ENCODE measurements at regions not wholly inside any gene's neighbourhood (a gene's known extent, or its start where the extent isn't known, plus 50 kb on each side); places are given as distances from the start of the nearest gene placed in this dataset.

DNA sequence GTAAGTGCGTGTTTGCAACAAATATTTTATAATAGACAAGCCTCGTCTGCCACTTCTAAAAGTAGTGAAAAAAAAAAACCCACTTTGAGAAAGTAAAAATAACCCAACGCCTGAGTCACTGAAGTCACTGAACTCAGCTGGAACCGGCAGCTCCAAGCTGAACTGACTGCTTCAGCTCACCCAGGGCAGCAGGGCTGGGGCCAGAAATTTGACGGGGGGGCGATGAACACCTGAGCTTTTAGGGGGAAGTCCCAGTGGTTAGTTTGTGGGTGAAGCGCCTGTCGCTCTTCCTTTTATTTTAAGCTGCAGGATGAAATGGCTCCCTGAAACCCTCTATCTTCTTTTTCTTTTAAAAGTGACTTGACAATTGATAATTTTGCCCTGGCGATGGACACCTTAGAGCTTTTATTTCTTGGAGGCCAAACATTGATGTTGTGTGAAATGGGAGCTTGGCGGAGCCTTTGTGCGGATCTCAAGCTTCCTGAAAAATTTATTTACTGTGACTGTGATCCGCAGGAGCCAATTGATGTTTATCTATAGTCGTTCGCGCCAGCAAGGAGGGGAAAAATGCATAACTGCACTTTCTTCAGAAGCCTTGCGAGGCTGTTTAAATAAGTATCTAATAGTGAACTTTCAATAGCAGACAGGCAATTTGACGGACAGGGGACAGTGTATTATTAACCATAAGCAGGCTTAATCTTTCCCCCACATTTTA lies 173.2 kb upstream of the MYL2 start:
- BruUV-seq (replicated peaks), result no TSS peak
- Histone ChIP-seq H3K27me3 (ENCODE audit: insufficient read depth, low read length) (peaks cover 16% of the 10 kb centered on the region; the same call in 1 of the 2 replicates), H3K36me3 (ENCODE audit: control insufficient read depth in 1 of 2, insufficient read depth in 2 of 2, low read length in 2 of 2) (no peaks in the 10 kb centered on the region), H3K9me3 (ENCODE audit: control insufficient read depth in 1 of 2, insufficient read depth in 1 of 2, low read depth in 1 of 2, low read length in 2 of 2) (no peaks in the 10 kb centered on the region), H3K9ac (ENCODE audit: low read length) (no peak overlapping the region), H4K20me1 (ENCODE audit: insufficient read depth) (no peaks in the 10 kb centered on the region), H2AFZ (ENCODE audit: low read depth, low read length, poor library complexity, severe bottlenecking) (no peak overlapping the region), H3K4me2 (ENCODE audit: low read length) (no peak overlapping the region), H3K9me2 (ENCODE audit: insufficient read depth) (no peaks in the 10 kb centered on the region), H3K4me1 (ENCODE audit: control insufficient read depth in 1 of 2, insufficient read depth in 2 of 2, low read length in 2 of 2) (no peaks in the 10 kb centered on the region), H3K79me2 (ENCODE audit: insufficient read depth, low read length) (no peaks in the 10 kb centered on the region), H3K27ac (ENCODE audit: low read depth, low read length) (no peak overlapping the region), H3K4me3 (replicated peaks in 1 of 2; ENCODE audit: low read depth in 1 of 2, low read length in 2 of 2) (no peak overlapping the region)
- intact Hi-C loops (cut with micrococcal nuclease), result no loop called here
- ATAC-seq, result no peak
- no peak for DNase-seq (ENCODE audit: low read depth, low spot score)
- ChIA-PET POLR2A (no interaction called here), CTCF (no interaction called here), RAD21 (ENCODE audit: low non-redundant PET in 1 of 2, low total read pairs in 2 of 2, uncharacterized antibody in 2 of 2, unreplicated experiment in 2 of 2) (no interaction called here)
- TF ChIP-seq, protein P1, sequence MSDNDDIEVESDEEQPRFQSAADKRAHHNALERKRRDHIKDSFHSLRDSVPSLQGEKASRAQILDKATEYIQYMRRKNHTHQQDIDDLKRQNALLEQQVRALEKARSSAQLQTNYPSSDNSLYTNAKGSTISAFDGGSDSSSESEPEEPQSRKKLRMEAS (IDR thresholded peaks at IDR 0.05), result no peak

DNA sequence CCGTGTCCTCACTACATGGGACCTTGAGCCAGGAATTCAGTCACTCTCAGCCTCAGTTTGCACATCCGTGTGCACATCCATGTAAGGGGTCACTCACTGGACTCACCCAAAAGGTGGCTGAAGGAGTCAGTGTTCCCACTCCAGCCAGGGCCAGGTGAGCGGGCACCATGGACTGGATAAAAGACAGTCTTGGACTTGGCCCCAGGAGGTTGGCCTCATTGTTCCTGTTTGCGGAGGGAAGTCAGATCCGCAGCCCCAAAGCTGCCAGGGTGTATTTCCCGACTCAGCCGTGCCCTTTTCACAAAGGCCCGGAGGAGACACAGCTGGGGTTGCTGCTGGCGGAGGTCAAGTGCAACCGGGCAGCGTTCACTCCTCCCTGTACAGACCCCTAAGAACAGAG lies 170.7 kb upstream of the MYL2 start:
- no TSS peak for BruUV-seq (replicated peaks)
- RAD21 ChIA-PET (ENCODE audit: low non-redundant PET in 1 of 2, low total read pairs in 2 of 2, uncharacterized antibody in 2 of 2, unreplicated experiment in 2 of 2), result no interaction called here

More for the DNA sequence above, 170.7 kb upstream of the MYL2 start:
- TF ChIP-seq EZH2phosphoT487 (IDR thresholded peaks at IDR 0.05; ENCODE audit: borderline replicate concordance), result no peak
- no peak for TF ChIP-seq CEBPB (IDR thresholded peaks at IDR 0.05; ENCODE audit: low read depth)
- no peak for TF ChIP-seq POLR2AphosphoS5 (IDR thresholded peaks at IDR 0.05; ENCODE audit: low read depth, low read length)
- TF ChIP-seq ELF1 (IDR thresholded peaks at IDR 0.05; ENCODE audit: borderline replicate concordance, low read depth), result no peak
- no peak for TF ChIP-seq FOSL1 (IDR thresholded peaks at IDR 0.05; ENCODE audit: low read depth)
- TF ChIP-seq JUND (IDR thresholded peaks at IDR 0.05), result no peak
- no peak for TF ChIP-seq POLR2A (IDR thresholded peaks at IDR 0.05; ENCODE audit: borderline replicate concordance, extremely low read depth, insufficient read depth, insufficient read length)
- TF ChIP-seq ZNF274 (IDR thresholded peaks at IDR 0.05; ENCODE audit: low read depth, low read length), result no peak
- TF ChIP-seq, protein P2, sequence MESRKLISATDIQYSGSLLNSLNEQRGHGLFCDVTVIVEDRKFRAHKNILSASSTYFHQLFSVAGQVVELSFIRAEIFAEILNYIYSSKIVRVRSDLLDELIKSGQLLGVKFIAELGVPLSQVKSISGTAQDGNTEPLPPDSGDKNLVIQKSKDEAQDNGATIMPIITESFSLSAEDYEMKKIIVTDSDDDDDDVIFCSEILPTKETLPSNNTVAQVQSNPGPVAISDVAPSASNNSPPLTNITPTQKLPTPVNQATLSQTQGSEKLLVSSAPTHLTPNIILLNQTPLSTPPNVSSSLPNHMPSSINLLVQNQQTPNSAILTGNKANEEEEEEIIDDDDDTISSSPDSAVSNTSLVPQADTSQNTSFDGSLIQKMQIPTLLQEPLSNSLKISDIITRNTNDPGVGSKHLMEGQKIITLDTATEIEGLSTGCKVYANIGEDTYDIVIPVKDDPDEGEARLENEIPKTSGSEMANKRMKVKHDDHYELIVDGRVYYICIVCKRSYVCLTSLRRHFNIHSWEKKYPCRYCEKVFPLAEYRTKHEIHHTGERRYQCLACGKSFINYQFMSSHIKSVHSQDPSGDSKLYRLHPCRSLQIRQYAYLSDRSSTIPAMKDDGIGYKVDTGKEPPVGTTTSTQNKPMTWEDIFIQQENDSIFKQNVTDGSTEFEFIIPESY (IDR thresholded peaks at IDR 0.05; ENCODE audit: extremely low read depth, insufficient replicate concordance, low read length), result no peak
- TF ChIP-seq EGR1 (IDR thresholded peaks at IDR 0.05; ENCODE audit: low read depth), result no peak
- no peak for TF ChIP-seq ZFX (IDR thresholded peaks at IDR 0.05)
- TF ChIP-seq EZH2 (IDR thresholded peaks at IDR 0.05), result no peak
- TF ChIP-seq SIN3A (IDR thresholded peaks at IDR 0.05; ENCODE audit: low read depth), result no peak
- TF ChIP-seq, protein P3, sequence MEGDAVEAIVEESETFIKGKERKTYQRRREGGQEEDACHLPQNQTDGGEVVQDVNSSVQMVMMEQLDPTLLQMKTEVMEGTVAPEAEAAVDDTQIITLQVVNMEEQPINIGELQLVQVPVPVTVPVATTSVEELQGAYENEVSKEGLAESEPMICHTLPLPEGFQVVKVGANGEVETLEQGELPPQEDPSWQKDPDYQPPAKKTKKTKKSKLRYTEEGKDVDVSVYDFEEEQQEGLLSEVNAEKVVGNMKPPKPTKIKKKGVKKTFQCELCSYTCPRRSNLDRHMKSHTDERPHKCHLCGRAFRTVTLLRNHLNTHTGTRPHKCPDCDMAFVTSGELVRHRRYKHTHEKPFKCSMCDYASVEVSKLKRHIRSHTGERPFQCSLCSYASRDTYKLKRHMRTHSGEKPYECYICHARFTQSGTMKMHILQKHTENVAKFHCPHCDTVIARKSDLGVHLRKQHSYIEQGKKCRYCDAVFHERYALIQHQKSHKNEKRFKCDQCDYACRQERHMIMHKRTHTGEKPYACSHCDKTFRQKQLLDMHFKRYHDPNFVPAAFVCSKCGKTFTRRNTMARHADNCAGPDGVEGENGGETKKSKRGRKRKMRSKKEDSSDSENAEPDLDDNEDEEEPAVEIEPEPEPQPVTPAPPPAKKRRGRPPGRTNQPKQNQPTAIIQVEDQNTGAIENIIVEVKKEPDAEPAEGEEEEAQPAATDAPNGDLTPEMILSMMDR (IDR thresholded peaks at IDR 0.05 in 2 of 3, conservative IDR thresholded peaks at IDR 0.05 in 1 of 3; ENCODE audit: borderline replicate concordance in 1 of 3, insufficient read depth in 1 of 3, low read depth in 2 of 3, low read length in 2 of 3), result no peak
- no peaks in the 10 kb centered on the region for H3K79me2 ChIP-seq (ENCODE audit: insufficient read depth, low read length)
- ChIA-PET POLR2A (no interaction called here), CTCF (no interaction called here)
- H4K20me1 ChIP-seq (ENCODE audit: insufficient read depth), result no peaks in the 10 kb centered on the region
- ATAC-seq, result no peak
- no peak overlapping the region for H3K4me2 ChIP-seq (ENCODE audit: low read length)
- no peak for DNase-seq (ENCODE audit: low read depth, low spot score)
- no peaks in the 10 kb centered on the region for H3K9me3 ChIP-seq (ENCODE audit: control insufficient read depth in 1 of 2, insufficient read depth in 1 of 2, low read depth in 1 of 2, low read length in 2 of 2)
- H3K4me3 ChIP-seq (replicated peaks in 1 of 2; ENCODE audit: low read depth in 1 of 2, low read length in 2 of 2), result no peak overlapping the region
- peaks cover 17% of the 10 kb centered on the region; the same call in 1 of the 2 replicates for H3K27me3 ChIP-seq (ENCODE audit: insufficient read depth, low read length)
- no peak overlapping the region for H3K27ac ChIP-seq (ENCODE audit: low read depth, low read length)
- H2AFZ ChIP-seq (ENCODE audit: low read depth, low read length, poor library complexity, severe bottlenecking), result no peak overlapping the region
- H3K9ac ChIP-seq (ENCODE audit: low read length), result no peak overlapping the region
- no peaks in the 10 kb centered on the region for H3K4me1 ChIP-seq (ENCODE audit: control insufficient read depth in 1 of 2, insufficient read depth in 2 of 2, low read length in 2 of 2)
- no peaks in the 10 kb centered on the region for H3K36me3 ChIP-seq (ENCODE audit: control insufficient read depth in 1 of 2, insufficient read depth in 2 of 2, low read length in 2 of 2)
- intact Hi-C loops (cut with micrococcal nuclease), result no loop called here
- H3K9me2 ChIP-seq (ENCODE audit: insufficient read depth), result no peaks in the 10 kb centered on the region
